Spleen (tissue), 7 donors: ENCODE measurements at regions not wholly inside any gene's neighbourhood (a gene's known extent, or its start where the extent isn't known, plus 50 kb on each side); places are given as distances from the start of the nearest gene placed in this dataset.

Source experiments
- POLR2A ChIP-seq, 3 donors: fragments of 450-650 bp; IDR thresholded peaks; one replicate each; pipeline ENCODE4 v1.5.1; 2017; ENCODE audit warnings: antibody characterized with exemption in 3 of 3, mild to moderate bottlenecking in 1 of 3
- TF ChIP-seq, protein P1 (sequence below), 11 experiments: fragments of 200-600 bp in 7 of 11; fragments of 450-650 bp in 4 of 11; sonication (generic) in 4 of 11; IDR thresholded peaks in 8 of 11; conservative IDR thresholded peaks in 3 of 11; 1 replicate in 7 of 11; 2 replicates in 4 of 11; pipeline versions ENCODE4 v1.4.0 to v1.8.0; 2016 to 2021; ENCODE audit warnings: antibody characterized with exemption in 11 of 11, inconsistent platforms in 4 of 11, mild to moderate bottlenecking in 1 of 11
- donor health status: DM: no; HTN: no; CAD: no; lungs with moderate emphysema.
- donor health status: DM: no; HTN: no; CAD: no.
- donor health status: DM: no; HTN: no; CAD: no.

DNA sequence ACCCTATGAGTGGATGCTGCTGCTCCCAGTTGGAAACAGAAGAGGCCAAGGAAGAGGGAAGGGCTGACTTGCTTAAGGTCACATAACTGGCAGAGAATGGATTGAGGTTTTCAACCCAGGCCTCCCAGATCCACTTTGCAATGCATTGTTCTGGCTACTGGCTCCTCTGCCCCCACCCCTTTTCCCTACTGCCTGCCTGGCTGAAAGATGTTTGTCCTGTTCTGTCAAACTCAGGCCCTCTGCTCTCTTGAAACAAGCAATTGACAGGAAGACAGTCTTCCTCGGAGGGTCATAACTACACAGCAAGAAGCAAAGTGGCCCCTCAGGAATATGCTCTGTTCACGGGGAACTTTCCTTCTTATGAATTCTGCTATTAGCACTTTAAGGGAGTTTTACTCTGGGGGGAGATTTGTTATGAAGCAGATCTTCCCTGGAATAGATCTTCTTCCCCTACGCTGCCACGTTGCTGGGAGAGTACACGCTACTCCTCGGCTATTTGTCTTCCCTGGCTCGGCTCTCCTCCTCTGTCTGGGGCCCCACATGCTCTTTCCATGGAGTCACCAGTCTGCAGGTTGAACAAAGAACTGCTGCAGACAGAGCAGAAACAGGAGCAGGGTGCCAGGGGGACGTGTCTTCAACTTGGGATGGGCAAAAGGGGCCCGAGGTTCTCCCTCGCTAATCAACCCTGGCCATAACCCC, 436.1 kb downstream of the TYW1 start:
- TF ChIP-seq, protein P1, sequence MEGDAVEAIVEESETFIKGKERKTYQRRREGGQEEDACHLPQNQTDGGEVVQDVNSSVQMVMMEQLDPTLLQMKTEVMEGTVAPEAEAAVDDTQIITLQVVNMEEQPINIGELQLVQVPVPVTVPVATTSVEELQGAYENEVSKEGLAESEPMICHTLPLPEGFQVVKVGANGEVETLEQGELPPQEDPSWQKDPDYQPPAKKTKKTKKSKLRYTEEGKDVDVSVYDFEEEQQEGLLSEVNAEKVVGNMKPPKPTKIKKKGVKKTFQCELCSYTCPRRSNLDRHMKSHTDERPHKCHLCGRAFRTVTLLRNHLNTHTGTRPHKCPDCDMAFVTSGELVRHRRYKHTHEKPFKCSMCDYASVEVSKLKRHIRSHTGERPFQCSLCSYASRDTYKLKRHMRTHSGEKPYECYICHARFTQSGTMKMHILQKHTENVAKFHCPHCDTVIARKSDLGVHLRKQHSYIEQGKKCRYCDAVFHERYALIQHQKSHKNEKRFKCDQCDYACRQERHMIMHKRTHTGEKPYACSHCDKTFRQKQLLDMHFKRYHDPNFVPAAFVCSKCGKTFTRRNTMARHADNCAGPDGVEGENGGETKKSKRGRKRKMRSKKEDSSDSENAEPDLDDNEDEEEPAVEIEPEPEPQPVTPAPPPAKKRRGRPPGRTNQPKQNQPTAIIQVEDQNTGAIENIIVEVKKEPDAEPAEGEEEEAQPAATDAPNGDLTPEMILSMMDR (IDR thresholded peaks at IDR 0.05 in 8 of 11, conservative IDR thresholded peaks at IDR 0.05 in 3 of 11) = no peak
- no peak for TF ChIP-seq POLR2A (IDR thresholded peaks at IDR 0.05)
